Coronary artery (tissue), 2 donors: ENCODE measurements at regions not wholly inside any gene's neighbourhood (a gene's known extent, or its start where the extent isn't known, plus 50 kb on each side); places are given as distances from the start of the nearest gene placed in this dataset.

Experiments
- DNase-seq: peaks from one replicate; pipeline ENCODE4 v3.0.0-alpha.2; 2017; ENCODE audit warnings: low spot score
- H3K27ac ChIP-seq, 2 donors: fragments of 200-600 bp; sonication (generic); one replicate each; pipeline ENCODE4 v1.5.1; 2016 to 2019
- H3K4me3 ChIP-seq: fragments of 200-600 bp; sonication (generic); 2 replicates; pipeline ENCODE4 v1.5.1; 2016; ENCODE audit warnings: mild to moderate bottlenecking, moderate library complexity
- TF ChIP-seq, protein P1 (sequence below): fragments of 200-600 bp; sonication (generic); IDR thresholded peaks from one replicate; pipeline ENCODE4 v1.5.1; 2019; ENCODE audit warnings: antibody characterized with exemption

DNA sequence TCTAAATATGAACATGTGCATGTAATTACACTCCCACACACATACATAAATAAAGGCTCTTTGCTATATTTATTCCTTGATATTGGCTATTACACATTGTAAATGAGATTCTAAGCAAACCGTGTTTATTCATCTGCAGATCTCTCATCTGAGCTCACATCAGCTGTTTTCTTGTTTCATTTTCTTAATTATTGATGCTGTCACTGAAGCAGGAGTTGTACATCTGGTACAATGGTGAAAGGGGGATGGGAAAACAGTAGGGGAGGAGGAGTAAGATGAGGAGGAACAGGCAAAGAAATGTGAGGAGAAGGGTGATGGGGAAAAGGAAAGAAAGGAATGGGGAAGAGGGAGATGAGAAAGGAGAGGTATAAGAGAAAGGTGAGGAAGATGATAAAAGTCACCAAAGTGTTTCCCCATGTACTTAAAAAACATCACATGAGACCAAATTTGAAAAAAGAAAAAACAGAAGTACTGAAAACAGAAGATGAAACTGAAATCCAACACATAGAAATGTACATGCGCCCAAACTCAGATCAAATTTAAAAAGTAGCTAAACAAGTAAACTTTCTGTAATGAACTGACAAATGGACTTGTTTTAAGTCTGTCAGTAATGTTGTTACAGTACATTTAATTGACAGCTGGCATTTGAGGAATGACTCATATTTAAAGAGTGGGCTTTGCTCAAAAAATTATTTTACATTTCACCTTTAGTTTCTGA, 472.2 kb downstream of the ARL4A start:
- TF ChIP-seq, protein P1, sequence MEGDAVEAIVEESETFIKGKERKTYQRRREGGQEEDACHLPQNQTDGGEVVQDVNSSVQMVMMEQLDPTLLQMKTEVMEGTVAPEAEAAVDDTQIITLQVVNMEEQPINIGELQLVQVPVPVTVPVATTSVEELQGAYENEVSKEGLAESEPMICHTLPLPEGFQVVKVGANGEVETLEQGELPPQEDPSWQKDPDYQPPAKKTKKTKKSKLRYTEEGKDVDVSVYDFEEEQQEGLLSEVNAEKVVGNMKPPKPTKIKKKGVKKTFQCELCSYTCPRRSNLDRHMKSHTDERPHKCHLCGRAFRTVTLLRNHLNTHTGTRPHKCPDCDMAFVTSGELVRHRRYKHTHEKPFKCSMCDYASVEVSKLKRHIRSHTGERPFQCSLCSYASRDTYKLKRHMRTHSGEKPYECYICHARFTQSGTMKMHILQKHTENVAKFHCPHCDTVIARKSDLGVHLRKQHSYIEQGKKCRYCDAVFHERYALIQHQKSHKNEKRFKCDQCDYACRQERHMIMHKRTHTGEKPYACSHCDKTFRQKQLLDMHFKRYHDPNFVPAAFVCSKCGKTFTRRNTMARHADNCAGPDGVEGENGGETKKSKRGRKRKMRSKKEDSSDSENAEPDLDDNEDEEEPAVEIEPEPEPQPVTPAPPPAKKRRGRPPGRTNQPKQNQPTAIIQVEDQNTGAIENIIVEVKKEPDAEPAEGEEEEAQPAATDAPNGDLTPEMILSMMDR, result no peak
- Histone ChIP-seq H3K4me3 (no peak overlapping the region), H3K27ac (no peak overlapping the region)
- no peak for DNase-seq

DNA sequence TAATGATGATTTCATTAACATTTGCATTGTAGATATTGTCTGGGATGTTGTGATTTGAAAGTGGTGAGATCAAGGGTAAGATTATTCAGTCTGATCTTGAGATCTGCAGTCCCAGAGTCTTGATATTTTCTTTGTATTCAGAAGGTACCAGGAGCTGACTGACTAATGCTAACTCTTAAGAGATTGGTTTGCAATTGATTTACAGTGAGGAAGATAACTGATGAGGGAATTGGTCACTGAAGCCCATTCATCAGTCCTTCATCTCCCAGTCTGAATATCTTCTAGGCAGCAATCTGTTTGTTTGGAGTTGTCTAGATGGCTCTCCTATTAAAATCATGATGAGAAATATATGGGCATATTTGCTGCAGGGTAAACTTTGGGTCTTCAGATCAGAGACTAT, 473.7 kb downstream of the ARL4A start:
- TF ChIP-seq, protein P1, result no peak
- no peak overlapping the region for H3K27ac ChIP-seq
- DNase-seq, result no peak
- H3K4me3 ChIP-seq, result no peak overlapping the region

DNA sequence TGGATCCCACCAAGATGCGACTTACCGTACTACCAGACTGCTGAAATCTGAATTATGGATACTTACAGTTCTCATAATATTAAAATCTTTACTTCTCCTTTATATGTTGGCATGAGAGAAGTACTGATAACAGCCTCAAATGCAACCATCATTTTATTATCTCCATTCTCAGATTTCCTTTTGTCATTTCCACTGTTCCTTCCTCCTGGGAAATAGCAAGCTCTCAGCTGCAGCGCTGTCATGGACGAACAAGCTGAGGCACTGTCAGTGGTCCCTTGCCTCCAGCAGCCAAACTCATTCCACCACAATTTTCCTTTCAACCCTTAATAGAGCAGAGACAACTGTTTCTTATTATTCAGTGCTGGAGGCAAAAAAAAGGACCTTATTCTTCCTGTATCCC, 478.4 kb downstream of the ARL4A start:
- Histone ChIP-seq H3K27ac (no peak overlapping the region), H3K4me3 (no peak overlapping the region)
- TF ChIP-seq, protein P1, result no peak
- no peak for DNase-seq

GRCh38 chr7:13166801-13167200, 479.4 kb downstream of the ARL4A start:
- no peak for DNase-seq
- Histone ChIP-seq H3K27ac (no peak overlapping the region), H3K4me3 (no peak overlapping the region)
- TF ChIP-seq, protein P1, result no peak

GRCh38 chr7:13169356-13169755, 481.9 kb downstream of the ARL4A start:
- H3K4me3 ChIP-seq, result no peak overlapping the region

GRCh38 chr7:13174991-13175390, 487.6 kb downstream of the ARL4A start:
- TF ChIP-seq, protein P1, result no peak
- Histone ChIP-seq H3K27ac (no peak overlapping the region), H3K4me3 (no peak overlapping the region)
- no peak for DNase-seq

More at GRCh38 chr7:13169356-13169755, 481.9 kb downstream of the ARL4A start:
- TF ChIP-seq, protein P1, result no peak
- no peak for DNase-seq
- no peak overlapping the region for H3K27ac ChIP-seq

GRCh38 chr7:13179011-13179582, 491.7 kb downstream of the ARL4A start:
- no peak overlapping the region for H3K27ac ChIP-seq
- no peak overlapping the region for H3K4me3 ChIP-seq
- TF ChIP-seq, protein P1, result no peak
- DNase-seq, result no peak
